ENCODE measurements at regions not wholly inside any gene's neighbourhood (a gene's known extent, or its start where the extent isn't known, plus 50 kb on each side); places are given as distances from the start of the nearest gene placed in this dataset.
"Not testable (repeated sequence)": the region's sequence is repeated elsewhere in the genome, so short reads cannot be mapped to it uniquely, and the experiment has no call there.

GRCh38 chr22:47622541-47622940 lies 860.1 kb downstream of the TBC1D22A start:
- no peak for DNase-seq

GRCh38 chr22:47621253-47621652 lies 858.8 kb downstream of the TBC1D22A start:
- no peak for DNase-seq

- no peak for DNase-seq
Observed at GRCh38 chr22:47620391-47620790, 857.9 kb downstream of the TBC1D22A start.

- no peak for DNase-seq
Observed at GRCh38 chr22:47619631-47620030, 857.2 kb downstream of the TBC1D22A start.

- no peak for DNase-seq
Observed at GRCh38 chr22:47618180-47619010, 855.9 kb downstream of the TBC1D22A start.

DNA sequence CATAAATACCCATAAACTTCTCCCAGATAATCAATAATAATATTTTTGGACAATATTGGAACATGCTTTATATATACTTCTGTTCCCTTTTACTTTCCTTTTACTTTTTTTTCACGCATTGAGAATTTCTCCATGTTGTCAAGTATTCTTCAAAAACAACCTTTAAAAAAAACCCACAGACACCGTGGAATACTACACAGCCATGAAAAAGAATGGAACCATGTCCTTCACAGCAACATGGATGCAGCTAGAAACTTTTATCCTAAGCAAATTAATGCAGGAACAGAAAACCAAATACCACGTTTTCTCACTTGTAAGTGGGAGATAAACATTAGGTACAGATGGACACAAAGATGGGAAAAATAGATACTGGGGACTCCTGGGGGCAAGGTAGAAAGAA lies 854.7 kb downstream of the TBC1D22A start:
- no peak for DNase-seq

DNA sequence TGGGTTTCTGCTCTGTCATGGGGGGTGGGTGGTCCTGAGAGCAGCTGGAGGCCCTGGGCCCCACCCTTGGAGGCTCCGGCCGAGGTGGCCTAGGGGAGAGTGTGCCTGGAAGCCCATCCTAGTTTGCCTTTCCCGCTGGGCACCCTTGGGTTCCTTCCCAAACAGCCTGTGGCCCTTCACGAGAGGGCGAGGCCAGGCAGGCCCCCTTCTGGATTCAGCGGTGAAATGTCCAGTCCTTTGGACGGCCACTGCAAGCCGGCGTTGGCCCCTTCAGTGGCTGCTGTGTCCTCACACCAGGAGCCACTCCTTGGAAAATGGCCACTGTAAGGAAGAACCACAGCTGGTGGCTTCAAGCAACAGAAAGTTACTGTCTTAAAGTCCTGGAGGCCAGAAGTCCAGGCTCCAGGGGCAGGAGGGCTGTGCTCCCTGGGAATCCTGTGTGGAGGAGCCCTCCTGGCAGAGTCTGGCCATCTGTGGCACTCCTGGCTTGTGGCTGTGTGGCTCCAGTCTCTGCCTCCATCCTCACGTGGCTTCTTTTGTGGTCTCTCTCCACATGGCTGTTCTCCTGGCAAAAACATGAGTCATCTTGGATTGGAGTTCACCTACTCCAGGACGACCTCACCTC lies 854.1 kb downstream of the TBC1D22A start:
- no peak for DNase-seq

DNA sequence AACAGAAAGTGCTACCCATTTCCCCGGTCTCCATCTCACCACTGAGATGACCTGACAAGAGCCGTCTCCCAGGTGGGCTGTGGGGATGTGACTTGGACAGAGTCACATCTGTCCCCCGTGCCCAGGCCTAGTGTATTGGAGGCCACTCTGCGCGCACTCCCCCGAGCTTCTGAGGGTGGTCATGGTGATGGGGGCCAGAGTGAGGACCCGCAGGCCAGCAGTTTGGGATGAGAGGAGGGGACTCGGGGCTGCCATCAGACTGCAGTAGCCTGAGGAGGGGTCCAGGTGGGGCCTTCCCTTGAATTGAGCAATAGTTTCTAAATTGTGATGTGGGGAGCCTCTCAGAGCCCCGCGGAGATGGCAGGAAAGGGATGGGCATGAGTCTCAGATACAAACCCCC lies 852.6 kb downstream of the TBC1D22A start:
- no peak for DNase-seq

- no peak for DNase-seq
Observed at GRCh38 chr22:47613606-47614350, 851.3 kb downstream of the TBC1D22A start.

GRCh38 chr22:47613181-47613580 lies 850.7 kb downstream of the TBC1D22A start:
- DNase-seq, result not testable (repeated sequence)

- DNase-seq, result no peak
Observed at GRCh38 chr22:47612311-47612910, 850.0 kb downstream of the TBC1D22A start.

- no peak for DNase-seq
Observed at GRCh38 chr22:47610764-47611163, 848.3 kb downstream of the TBC1D22A start.

DNA sequence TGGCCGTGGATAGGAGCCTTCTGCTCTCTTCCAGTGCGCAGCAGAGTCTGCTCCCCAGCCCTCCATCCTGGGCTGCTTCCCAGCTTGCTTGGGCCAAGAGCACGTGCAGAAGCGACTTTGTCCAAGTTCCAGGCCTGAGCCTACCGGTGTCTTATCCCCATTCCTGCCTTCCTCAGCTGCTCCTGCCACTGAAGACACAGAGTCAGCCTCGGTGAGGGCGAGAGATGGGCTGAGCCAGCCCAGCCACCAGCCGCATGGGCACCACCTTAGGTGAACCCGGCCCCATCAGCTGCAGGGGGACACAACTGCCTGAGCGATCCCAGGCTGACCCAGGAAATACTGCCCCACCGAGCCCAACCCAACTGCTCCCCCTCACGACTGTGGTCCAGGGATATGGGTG lies 847.8 kb downstream of the TBC1D22A start:
- DNase-seq, result no peak

GRCh38 chr22:47609653-47610052 lies 847.2 kb downstream of the TBC1D22A start:
- DNase-seq, result no peak

DNA sequence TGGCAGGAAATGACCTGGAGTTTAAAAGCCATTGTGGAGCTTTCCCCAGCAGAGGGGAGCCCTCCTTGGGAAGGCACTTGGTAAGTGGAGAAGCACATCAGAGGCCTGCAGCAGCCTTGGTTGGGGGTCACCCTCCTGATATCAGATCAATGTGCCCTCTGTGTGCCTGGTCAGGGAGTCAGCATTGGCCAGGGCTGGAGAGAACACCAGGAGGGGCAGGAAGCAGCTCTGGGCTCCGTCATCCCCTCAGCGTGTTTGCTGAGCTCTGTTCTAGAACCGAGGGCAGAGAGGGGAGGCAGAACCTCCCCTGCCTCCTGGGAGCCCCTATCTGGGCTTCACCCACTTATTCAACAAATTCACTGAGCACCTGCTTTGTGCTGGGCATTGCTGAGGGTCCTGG lies 846.0 kb downstream of the TBC1D22A start:
- no peak for DNase-seq

DNA sequence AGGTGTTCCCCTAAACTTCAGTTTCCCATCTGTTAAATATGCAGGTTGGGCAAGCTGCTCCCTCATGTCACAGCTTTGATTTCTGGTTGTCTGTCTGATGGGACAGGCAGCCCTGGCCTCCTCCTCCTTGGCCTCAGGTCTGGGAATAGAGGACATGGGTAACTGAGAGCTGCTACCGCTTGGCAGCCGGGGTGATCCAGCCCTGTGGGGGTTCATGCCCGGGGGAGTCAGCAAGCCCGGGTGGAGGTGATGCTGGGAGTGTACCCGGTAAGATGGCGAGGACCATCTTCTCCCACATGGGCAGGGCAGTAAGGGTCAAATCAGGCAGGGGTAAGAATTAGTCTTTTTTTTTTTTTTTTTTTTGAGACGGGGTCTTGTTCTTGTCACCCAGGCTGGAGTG lies 845.0 kb downstream of the TBC1D22A start:
- DNase-seq, result no peak

- no peak for DNase-seq
Observed at GRCh38 chr22:47606426-47606825, 844.0 kb downstream of the TBC1D22A start.

- no peak for DNase-seq
Observed at GRCh38 chr22:47605886-47606285, 843.4 kb downstream of the TBC1D22A start.

DNA sequence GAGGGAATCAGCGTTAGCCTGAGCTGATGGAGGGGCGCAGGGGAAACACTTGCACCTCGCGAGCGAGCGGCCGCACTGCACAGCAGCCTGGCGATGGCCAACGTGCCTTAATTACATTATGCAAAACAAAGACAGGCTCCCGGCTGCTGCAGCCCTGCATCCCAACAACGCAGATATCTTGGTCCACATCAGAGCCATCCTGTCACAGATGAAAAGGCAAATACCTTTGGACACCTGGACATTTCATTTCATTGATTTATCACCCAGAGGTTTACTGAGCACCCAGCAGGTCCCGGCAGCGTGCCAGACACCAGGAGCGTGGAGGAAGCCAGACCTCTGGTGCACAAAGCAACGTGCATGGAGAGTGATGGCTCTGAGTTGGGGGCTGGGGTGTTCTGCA lies 843.0 kb downstream of the TBC1D22A start:
- no peak for DNase-seq

- no peak for DNase-seq
Observed at GRCh38 chr22:47604563-47604962, 842.1 kb downstream of the TBC1D22A start.

GRCh38 chr22:47602732-47603131 lies 840.3 kb downstream of the TBC1D22A start:
- DNase-seq, result no peak

- no peak for DNase-seq
Observed at GRCh38 chr22:47601666-47602065, 839.2 kb downstream of the TBC1D22A start.
